ENCODE measurements at regions not wholly inside any gene's neighbourhood (a gene's known extent, or its start where the extent isn't known, plus 50 kb on each side); places are given as distances from the start of the nearest gene placed in this dataset.

DNA sequence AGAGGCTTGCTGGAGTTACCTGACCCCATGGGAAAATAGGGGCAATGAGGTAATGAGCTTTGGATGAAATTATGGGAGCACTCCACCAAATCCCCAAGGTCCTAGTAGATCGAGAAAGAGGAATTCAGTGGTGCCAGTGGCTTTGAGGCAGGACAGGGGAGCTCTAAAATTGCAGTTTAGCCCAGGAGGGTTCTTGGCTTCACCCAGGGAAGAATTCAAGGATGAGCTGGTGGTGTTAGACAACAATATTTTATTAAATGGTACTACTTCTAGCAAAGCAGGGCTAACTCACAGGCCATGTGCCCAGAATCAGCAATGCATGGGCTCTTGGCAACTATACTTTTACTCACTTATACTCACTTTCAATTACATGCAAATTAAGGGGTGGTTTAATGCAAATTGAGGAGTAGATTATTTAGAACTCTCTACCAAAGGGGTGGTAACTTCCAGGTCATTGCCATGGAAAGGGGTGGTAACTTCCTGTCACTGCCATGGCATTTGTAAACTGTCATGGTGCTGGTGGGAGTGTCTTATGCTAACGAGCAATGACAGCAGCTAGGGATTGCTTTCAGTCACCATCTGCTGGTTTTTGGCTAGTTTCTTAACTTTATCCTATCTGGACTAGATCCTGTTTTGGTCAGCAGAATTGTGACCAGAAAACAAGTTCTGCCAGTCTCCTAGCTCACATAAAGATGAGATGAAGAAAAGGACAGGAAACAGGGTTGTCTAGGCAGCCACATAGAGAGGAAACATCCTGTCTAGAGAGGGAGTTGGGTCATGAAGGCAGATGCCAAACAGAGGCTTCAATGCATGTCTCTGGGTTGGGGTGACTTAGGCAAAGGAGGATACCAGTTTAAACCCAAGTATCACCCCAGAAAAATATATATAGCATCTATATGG, 64.7 kb downstream of the ZNF641 start:
- no peak for TF ChIP-seq EP300 (IDR thresholded peaks at IDR 0.05; ENCODE audit: borderline replicate concordance in 1 of 2, control insufficient read depth in 1 of 2, low read depth in 2 of 2, low read length in 2 of 2)
- no peak for TF ChIP-seq RUNX3 (IDR thresholded peaks at IDR 0.05; ENCODE audit: low read length)
- TF ChIP-seq, protein P1, sequence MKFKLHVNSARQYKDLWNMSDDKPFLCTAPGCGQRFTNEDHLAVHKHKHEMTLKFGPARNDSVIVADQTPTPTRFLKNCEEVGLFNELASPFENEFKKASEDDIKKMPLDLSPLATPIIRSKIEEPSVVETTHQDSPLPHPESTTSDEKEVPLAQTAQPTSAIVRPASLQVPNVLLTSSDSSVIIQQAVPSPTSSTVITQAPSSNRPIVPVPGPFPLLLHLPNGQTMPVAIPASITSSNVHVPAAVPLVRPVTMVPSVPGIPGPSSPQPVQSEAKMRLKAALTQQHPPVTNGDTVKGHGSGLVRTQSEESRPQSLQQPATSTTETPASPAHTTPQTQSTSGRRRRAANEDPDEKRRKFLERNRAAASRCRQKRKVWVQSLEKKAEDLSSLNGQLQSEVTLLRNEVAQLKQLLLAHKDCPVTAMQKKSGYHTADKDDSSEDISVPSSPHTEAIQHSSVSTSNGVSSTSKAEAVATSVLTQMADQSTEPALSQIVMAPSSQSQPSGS (IDR thresholded peaks at IDR 0.05; ENCODE audit: low read length), result no peak
- TF ChIP-seq, protein P2, sequence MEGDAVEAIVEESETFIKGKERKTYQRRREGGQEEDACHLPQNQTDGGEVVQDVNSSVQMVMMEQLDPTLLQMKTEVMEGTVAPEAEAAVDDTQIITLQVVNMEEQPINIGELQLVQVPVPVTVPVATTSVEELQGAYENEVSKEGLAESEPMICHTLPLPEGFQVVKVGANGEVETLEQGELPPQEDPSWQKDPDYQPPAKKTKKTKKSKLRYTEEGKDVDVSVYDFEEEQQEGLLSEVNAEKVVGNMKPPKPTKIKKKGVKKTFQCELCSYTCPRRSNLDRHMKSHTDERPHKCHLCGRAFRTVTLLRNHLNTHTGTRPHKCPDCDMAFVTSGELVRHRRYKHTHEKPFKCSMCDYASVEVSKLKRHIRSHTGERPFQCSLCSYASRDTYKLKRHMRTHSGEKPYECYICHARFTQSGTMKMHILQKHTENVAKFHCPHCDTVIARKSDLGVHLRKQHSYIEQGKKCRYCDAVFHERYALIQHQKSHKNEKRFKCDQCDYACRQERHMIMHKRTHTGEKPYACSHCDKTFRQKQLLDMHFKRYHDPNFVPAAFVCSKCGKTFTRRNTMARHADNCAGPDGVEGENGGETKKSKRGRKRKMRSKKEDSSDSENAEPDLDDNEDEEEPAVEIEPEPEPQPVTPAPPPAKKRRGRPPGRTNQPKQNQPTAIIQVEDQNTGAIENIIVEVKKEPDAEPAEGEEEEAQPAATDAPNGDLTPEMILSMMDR (IDR thresholded peaks at IDR 0.05 in 2 of 3, conservative IDR thresholded peaks at IDR 0.05 in 1 of 3; ENCODE audit: control insufficient read depth in 2 of 3, extremely low read depth in 1 of 3, insufficient read depth in 1 of 3, low read depth in 3 of 3, low read length in 3 of 3), result no peak
- TF ChIP-seq ZNF217 (IDR thresholded peaks at IDR 0.05), result no peak
- no peak for TF ChIP-seq JUND (IDR thresholded peaks at IDR 0.05; ENCODE audit: low read depth, low read length)
- TF ChIP-seq EGR1 (IDR thresholded peaks at IDR 0.05; ENCODE audit: borderline replicate concordance in 1 of 2, low read depth in 2 of 2, low read length in 2 of 2), result no peak
- TF ChIP-seq, protein P3, sequence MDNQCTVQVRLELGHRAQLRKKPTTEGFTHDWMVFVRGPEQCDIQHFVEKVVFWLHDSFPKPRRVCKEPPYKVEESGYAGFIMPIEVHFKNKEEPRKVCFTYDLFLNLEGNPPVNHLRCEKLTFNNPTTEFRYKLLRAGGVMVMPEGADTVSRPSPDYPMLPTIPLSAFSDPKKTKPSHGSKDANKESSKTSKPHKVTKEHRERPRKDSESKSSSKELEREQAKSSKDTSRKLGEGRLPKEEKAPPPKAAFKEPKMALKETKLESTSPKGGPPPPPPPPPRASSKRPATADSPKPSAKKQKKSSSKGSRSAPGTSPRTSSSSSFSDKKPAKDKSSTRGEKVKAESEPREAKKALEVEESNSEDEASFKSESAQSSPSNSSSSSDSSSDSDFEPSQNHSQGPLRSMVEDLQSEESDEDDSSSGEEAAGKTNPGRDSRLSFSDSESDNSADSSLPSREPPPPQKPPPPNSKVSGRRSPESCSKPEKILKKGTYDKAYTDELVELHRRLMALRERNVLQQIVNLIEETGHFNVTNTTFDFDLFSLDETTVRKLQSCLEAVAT (IDR thresholded peaks at IDR 0.05), result no peak
- TF ChIP-seq, protein P4, sequence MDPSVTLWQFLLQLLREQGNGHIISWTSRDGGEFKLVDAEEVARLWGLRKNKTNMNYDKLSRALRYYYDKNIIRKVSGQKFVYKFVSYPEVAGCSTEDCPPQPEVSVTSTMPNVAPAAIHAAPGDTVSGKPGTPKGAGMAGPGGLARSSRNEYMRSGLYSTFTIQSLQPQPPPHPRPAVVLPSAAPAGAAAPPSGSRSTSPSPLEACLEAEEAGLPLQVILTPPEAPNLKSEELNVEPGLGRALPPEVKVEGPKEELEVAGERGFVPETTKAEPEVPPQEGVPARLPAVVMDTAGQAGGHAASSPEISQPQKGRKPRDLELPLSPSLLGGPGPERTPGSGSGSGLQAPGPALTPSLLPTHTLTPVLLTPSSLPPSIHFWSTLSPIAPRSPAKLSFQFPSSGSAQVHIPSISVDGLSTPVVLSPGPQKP (IDR thresholded peaks at IDR 0.05; ENCODE audit: low read depth, low read length), result no peak
- no peak for TF ChIP-seq SP1 (IDR thresholded peaks at IDR 0.05; ENCODE audit: low read depth, low read length)

Measured in GM12878 (cell line).